ENCODE measurements at regions not wholly inside any gene's neighbourhood (a gene's known extent, or its start where the extent isn't known, plus 50 kb on each side); places are given as distances from the start of the nearest gene placed in this dataset.

DNA sequence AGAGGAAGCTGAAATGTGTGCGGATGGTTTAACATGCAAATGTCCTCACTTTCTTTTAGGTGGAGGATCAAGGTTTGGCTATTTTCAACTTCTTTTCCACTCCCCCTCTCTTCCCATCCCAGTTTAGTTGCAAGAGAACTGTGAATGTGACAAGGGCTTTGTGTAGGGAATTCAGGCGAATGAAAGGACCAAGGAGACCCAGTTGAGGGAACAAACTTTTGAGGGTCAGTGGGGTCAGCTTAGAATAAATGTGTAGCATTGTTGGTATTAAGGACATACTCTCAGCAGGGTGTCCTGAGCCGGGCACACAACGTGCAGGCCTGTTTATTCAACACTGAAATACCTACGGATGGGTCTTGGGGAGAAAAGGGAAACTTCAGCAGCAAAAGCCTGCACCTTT is 346.0 kb downstream of the PMP22 start:
- Histone ChIP-seq H3K4me1 (ENCODE audit: control insufficient read depth in 1 of 2, insufficient read depth in 2 of 2, low read length in 2 of 2) (no peaks in the 10 kb centered on the region), H3K27ac (ENCODE audit: low read depth, low read length) (no peak overlapping the region), H3K36me3 (ENCODE audit: control insufficient read depth in 1 of 2, insufficient read depth in 2 of 2, low read length in 2 of 2) (no peaks in the 10 kb centered on the region), H3K4me3 (ENCODE audit: low read depth in 1 of 2, low read length in 2 of 2) (no peak overlapping the region), H3K27me3 (ENCODE audit: control insufficient read depth in 1 of 2, insufficient read depth in 2 of 2, low read length in 2 of 2) (no peaks in the 10 kb centered on the region), H3K9me3 (ENCODE audit: control insufficient read depth in 1 of 2, low read length in 2 of 2) (peaks cover 0 to 3% of the 10 kb centered on the region in 2 donors), H3K9ac (ENCODE audit: low read depth in 1 of 2, low read length in 2 of 2) (no peak overlapping the region)

DNA sequence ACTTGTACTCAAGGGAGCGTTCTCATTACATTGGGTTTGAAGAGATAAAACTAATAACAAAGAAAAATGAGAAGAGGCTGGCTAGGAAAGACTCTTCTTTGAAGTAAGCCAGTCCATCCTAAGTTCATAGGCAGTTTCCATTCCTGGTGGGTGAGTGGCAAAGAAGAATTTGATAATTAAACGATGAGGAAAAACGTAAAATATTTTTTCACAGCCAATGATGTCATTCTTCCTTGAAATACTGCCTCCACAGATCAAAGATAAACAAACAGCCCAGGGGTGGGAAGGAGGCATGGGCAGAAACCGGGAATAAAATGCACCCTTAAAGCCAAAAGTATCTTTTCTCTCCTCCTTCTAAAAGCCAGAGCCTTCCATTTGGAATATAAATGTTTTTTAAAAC is 346.6 kb downstream of the PMP22 start:
- no peaks in the 10 kb centered on the region for H3K36me3 ChIP-seq (ENCODE audit: control insufficient read depth in 1 of 2, insufficient read depth in 2 of 2, low read length in 2 of 2)
- H3K9me3 ChIP-seq (ENCODE audit: control insufficient read depth in 1 of 2, low read length in 2 of 2), result peaks cover 0 to 3% of the 10 kb centered on the region in 2 donors
- H3K27me3 ChIP-seq (ENCODE audit: control insufficient read depth in 1 of 2, insufficient read depth in 2 of 2, low read length in 2 of 2), result no peaks in the 10 kb centered on the region
- no peak overlapping the region for H3K27ac ChIP-seq (ENCODE audit: low read depth, low read length)
- H3K4me1 ChIP-seq (ENCODE audit: control insufficient read depth in 1 of 2, insufficient read depth in 2 of 2, low read length in 2 of 2), result no peaks in the 10 kb centered on the region
- no peak overlapping the region for H3K4me3 ChIP-seq (ENCODE audit: low read depth in 1 of 2, low read length in 2 of 2)
- H3K9ac ChIP-seq (ENCODE audit: low read depth in 1 of 2, low read length in 2 of 2), result no peak overlapping the region

DNA sequence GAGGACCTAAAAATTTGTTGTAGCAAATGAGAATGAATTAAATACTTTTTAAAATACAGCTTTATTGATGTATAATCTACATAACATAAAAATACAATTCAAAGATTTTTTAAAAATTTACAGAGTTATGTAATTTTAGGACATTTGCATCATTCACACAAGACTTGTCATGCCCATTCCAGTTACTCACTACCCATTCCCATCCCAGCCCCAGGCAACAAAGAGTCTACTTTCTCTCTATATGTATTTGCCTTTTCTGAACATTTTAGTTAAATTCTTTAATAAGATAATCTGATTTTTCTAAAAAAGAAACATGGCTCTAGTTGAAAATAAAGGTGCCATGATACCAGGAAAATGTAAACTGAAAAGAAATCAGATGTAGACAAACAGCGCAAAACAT is 354.2 kb downstream of the PMP22 start:
- no peaks in the 10 kb centered on the region for H3K9me3 ChIP-seq (ENCODE audit: control insufficient read depth in 1 of 2, low read length in 2 of 2)
- no peaks in the 10 kb centered on the region for H3K36me3 ChIP-seq (ENCODE audit: control insufficient read depth in 1 of 2, insufficient read depth in 2 of 2, low read length in 2 of 2)
- H3K9ac ChIP-seq (ENCODE audit: low read depth in 1 of 2, low read length in 2 of 2), result no peak overlapping the region
- no peak overlapping the region for H3K4me3 ChIP-seq (ENCODE audit: low read depth in 1 of 2, low read length in 2 of 2)
- H3K27ac ChIP-seq (ENCODE audit: low read depth, low read length), result no peak overlapping the region
- no peaks in the 10 kb centered on the region for H3K4me1 ChIP-seq (ENCODE audit: control insufficient read depth in 1 of 2, insufficient read depth in 2 of 2, low read length in 2 of 2)
- no peaks in the 10 kb centered on the region for H3K27me3 ChIP-seq (ENCODE audit: control insufficient read depth in 1 of 2, insufficient read depth in 2 of 2, low read length in 2 of 2)

DNA sequence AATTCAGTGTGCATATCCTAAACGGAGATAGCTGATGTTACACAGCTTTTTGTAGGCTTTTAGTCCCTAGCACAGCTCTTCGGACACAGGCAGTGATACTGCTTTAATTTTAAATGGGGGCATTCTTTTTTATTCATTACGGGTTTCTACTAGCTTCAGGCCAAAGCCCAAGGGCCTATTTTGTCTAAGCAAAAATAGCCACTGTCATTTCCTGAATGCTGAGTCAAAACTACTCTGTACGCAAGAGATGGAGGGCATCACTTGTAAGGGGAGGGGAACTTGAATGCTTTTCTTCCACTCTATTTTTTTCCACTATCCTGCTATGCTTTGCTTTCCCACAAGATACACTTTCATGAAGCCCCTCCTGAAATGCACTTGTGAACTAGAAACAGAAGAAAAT is 360.7 kb downstream of the PMP22 start:
- no peaks in the 10 kb centered on the region for H3K4me1 ChIP-seq (ENCODE audit: control insufficient read depth in 1 of 2, insufficient read depth in 2 of 2, low read length in 2 of 2)
- H3K27me3 ChIP-seq (ENCODE audit: control insufficient read depth in 1 of 2, insufficient read depth in 2 of 2, low read length in 2 of 2), result no peaks in the 10 kb centered on the region
- no peaks in the 10 kb centered on the region for H3K36me3 ChIP-seq (ENCODE audit: control insufficient read depth in 1 of 2, insufficient read depth in 2 of 2, low read length in 2 of 2)
- no peak overlapping the region for H3K4me3 ChIP-seq (ENCODE audit: low read depth in 1 of 2, low read length in 2 of 2)
- H3K27ac ChIP-seq (ENCODE audit: low read depth, low read length), result no peak overlapping the region
- no peak overlapping the region for H3K9ac ChIP-seq (ENCODE audit: low read depth in 1 of 2, low read length in 2 of 2)
- H3K9me3 ChIP-seq (ENCODE audit: control insufficient read depth in 1 of 2, low read length in 2 of 2), result no peaks in the 10 kb centered on the region

DNA sequence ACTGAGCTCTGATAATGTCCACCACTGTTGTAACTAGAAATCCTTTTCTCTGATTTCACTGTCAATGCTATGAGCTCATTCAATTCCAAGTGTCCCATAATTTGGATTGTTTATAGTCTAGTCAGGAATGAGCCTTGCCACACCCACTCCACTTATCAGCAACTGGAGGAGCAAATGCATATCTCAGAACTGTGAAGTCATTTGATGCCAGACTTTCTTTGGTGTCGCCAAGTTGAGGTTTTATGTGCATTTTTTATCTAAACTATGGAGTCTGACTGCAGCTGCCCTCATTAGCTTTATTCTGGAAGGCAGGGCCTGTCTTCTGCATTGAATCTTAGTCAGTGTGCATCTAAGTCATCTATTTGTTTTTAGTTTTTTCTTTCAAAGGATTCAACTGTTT is 361.3 kb downstream of the PMP22 start:
- no peak overlapping the region for H3K4me3 ChIP-seq (ENCODE audit: low read depth in 1 of 2, low read length in 2 of 2)
- no peaks in the 10 kb centered on the region for H3K9me3 ChIP-seq (ENCODE audit: control insufficient read depth in 1 of 2, low read length in 2 of 2)
- H3K27ac ChIP-seq (ENCODE audit: low read depth, low read length), result no peak overlapping the region
- H3K9ac ChIP-seq (ENCODE audit: low read depth in 1 of 2, low read length in 2 of 2), result no peak overlapping the region
- no peaks in the 10 kb centered on the region for H3K36me3 ChIP-seq (ENCODE audit: control insufficient read depth in 1 of 2, insufficient read depth in 2 of 2, low read length in 2 of 2)
- H3K27me3 ChIP-seq (ENCODE audit: control insufficient read depth in 1 of 2, insufficient read depth in 2 of 2, low read length in 2 of 2), result no peaks in the 10 kb centered on the region
- H3K4me1 ChIP-seq (ENCODE audit: control insufficient read depth in 1 of 2, insufficient read depth in 2 of 2, low read length in 2 of 2), result no peaks in the 10 kb centered on the region

DNA sequence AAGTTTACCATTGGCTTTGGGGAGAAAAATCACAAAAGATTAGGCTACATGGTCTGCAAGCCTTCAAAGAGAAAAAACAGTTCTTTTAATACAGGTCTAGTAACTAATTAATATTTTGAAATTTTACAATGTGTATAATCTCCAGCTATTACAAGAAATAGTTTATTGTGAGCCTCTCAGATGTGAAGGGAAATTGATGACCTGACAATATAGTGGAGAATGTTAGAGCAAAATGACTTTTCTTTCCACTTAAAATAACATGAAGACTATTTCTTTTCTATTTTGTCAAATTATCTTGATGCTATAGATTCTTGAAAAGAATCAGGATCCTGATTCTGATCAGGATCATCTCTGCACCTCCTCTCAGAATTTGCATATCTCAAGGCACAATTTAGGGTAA is 362.3 kb downstream of the PMP22 start:
- Histone ChIP-seq H3K9me3 (ENCODE audit: control insufficient read depth in 1 of 2, low read length in 2 of 2) (no peaks in the 10 kb centered on the region), H3K27ac (ENCODE audit: low read depth, low read length) (no peak overlapping the region), H3K4me3 (ENCODE audit: low read depth in 1 of 2, low read length in 2 of 2) (no peak overlapping the region), H3K9ac (ENCODE audit: low read depth in 1 of 2, low read length in 2 of 2) (no peak overlapping the region), H3K36me3 (ENCODE audit: control insufficient read depth in 1 of 2, insufficient read depth in 2 of 2, low read length in 2 of 2) (no peaks in the 10 kb centered on the region), H3K4me1 (ENCODE audit: control insufficient read depth in 1 of 2, insufficient read depth in 2 of 2, low read length in 2 of 2) (no peaks in the 10 kb centered on the region), H3K27me3 (ENCODE audit: control insufficient read depth in 1 of 2, insufficient read depth in 2 of 2, low read length in 2 of 2) (no peaks in the 10 kb centered on the region)

DNA sequence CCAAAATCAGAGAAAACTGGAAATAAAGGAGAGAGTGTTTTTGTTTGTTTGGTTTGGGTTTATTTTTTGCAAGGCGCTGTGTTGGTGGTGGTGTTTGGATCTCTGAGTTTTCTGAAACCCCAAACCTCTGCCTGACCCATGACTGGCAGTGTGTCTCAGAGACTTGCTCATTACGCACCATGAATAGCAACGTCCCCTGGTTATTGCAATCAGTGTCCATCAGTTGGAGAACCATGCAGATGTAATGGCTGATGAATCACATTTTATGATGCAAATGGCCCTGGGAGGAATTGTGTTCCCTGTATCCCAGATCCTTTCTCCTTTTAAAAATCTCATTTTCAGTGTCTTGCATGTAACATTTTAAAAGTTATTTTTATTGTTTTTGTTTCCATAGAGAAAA is 362.8 kb downstream of the PMP22 start:
- H3K9me3 ChIP-seq (ENCODE audit: control insufficient read depth in 1 of 2, low read length in 2 of 2), result no peaks in the 10 kb centered on the region
- no peaks in the 10 kb centered on the region for H3K36me3 ChIP-seq (ENCODE audit: control insufficient read depth in 1 of 2, insufficient read depth in 2 of 2, low read length in 2 of 2)
- no peak overlapping the region for H3K9ac ChIP-seq (ENCODE audit: low read depth in 1 of 2, low read length in 2 of 2)
- H3K4me1 ChIP-seq (ENCODE audit: control insufficient read depth in 1 of 2, insufficient read depth in 2 of 2, low read length in 2 of 2), result no peaks in the 10 kb centered on the region
- H3K4me3 ChIP-seq (ENCODE audit: low read depth in 1 of 2, low read length in 2 of 2), result no peak overlapping the region
- H3K27ac ChIP-seq (ENCODE audit: low read depth, low read length), result no peak overlapping the region
- H3K27me3 ChIP-seq (ENCODE audit: control insufficient read depth in 1 of 2, insufficient read depth in 2 of 2, low read length in 2 of 2), result no peaks in the 10 kb centered on the region

DNA sequence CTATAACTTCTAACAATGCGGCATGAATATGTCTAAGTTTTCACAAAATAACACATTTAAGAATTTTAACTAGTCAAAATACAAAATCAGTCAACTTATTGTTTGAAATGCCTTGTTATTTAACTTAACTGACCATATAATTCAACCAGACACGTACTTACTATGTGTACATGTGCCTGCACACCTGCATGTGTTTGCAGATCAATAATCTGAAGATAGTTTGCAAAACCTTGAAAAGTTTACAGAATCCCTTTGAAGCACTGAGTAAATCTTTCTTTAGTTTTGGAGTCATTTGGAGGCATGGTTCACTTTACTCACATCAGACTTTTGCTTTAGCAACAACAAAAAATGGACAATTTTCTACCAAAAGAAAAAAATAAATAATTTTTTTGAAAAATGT is 363.8 kb downstream of the PMP22 start:
- no peaks in the 10 kb centered on the region for H3K36me3 ChIP-seq (ENCODE audit: control insufficient read depth in 1 of 2, insufficient read depth in 2 of 2, low read length in 2 of 2)
- H3K27me3 ChIP-seq (ENCODE audit: control insufficient read depth in 1 of 2, insufficient read depth in 2 of 2, low read length in 2 of 2), result no peaks in the 10 kb centered on the region
- no peaks in the 10 kb centered on the region for H3K4me1 ChIP-seq (ENCODE audit: control insufficient read depth in 1 of 2, insufficient read depth in 2 of 2, low read length in 2 of 2)
- H3K4me3 ChIP-seq (ENCODE audit: low read depth in 1 of 2, low read length in 2 of 2), result no peak overlapping the region
- no peak overlapping the region for H3K9ac ChIP-seq (ENCODE audit: low read depth in 1 of 2, low read length in 2 of 2)
- no peak overlapping the region for H3K27ac ChIP-seq (ENCODE audit: low read depth, low read length)
- H3K9me3 ChIP-seq (ENCODE audit: control insufficient read depth in 1 of 2, low read length in 2 of 2), result no peaks in the 10 kb centered on the region

DNA sequence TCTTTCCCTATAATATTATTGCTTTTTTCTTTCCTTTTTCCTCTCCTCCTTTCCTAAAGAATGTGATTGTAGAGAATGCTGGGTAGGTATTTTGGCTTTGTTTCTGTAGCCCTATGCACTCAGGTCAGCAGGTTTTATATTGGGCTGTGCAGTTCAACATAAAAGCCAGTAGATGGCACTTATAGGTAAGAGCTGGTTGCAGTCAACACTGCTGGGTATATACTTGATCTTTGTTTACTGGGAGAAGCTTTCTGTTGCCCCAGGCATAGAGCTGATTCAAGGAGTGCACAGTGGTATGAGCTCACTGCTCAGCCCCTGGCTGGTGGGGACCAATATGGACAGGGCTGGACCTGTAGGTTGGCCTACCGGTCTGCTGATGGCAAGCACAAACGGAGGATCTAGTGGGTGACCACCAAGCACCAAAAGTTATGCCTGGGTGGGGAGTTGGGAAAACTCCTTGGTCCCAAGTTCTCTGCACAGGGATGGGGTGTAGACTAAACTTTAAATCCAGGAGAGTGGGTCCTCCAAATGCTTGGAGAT is 378.9 kb downstream of the PMP22 start:
- H3K9ac ChIP-seq (ENCODE audit: low read depth in 1 of 2, low read length in 2 of 2), result no peak overlapping the region
- H3K4me1 ChIP-seq (ENCODE audit: control insufficient read depth in 1 of 2, insufficient read depth in 2 of 2, low read length in 2 of 2), result no peaks in the 10 kb centered on the region
- no peaks in the 10 kb centered on the region for H3K36me3 ChIP-seq (ENCODE audit: control insufficient read depth in 1 of 2, insufficient read depth in 2 of 2, low read length in 2 of 2)
- H3K9me3 ChIP-seq (ENCODE audit: control insufficient read depth in 1 of 2, low read length in 2 of 2), result peaks cover 15 to 17% of the 10 kb centered on the region in 2 donors
- no peak overlapping the region for H3K4me3 ChIP-seq (ENCODE audit: low read depth in 1 of 2, low read length in 2 of 2)
- H3K27ac ChIP-seq (ENCODE audit: low read depth, low read length), result no peak overlapping the region
- H3K27me3 ChIP-seq (ENCODE audit: control insufficient read depth in 1 of 2, insufficient read depth in 2 of 2, low read length in 2 of 2), result no peaks in the 10 kb centered on the region

DNA sequence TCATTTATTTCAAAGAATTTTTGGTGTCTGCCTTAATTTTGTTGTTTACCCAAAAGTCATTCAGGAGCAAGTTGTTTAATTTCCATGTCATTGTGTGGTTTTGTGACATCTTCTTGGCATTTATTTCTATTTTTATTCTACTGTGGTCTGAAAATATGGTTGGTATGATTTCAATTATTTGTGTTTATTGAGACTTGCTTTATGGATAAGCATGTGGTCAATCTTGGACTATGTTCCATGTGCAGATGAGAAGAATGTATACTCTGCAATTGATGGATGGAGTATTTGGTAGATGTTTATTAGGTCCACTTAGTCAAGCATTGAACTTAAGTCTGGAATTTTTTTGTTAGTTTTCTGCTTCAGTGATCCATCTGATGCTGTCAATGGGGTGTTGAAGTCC is 383.0 kb downstream of the PMP22 start:
- no peaks in the 10 kb centered on the region for H3K4me1 ChIP-seq (ENCODE audit: control insufficient read depth in 1 of 2, insufficient read depth in 2 of 2, low read length in 2 of 2)
- no peaks in the 10 kb centered on the region for H3K36me3 ChIP-seq (ENCODE audit: control insufficient read depth in 1 of 2, insufficient read depth in 2 of 2, low read length in 2 of 2)
- H3K4me3 ChIP-seq (ENCODE audit: low read depth in 1 of 2, low read length in 2 of 2), result no peak overlapping the region
- H3K27me3 ChIP-seq (ENCODE audit: control insufficient read depth in 1 of 2, insufficient read depth in 2 of 2, low read length in 2 of 2), result no peaks in the 10 kb centered on the region
- peaks cover 11 to 12% of the 10 kb centered on the region in 2 donors for H3K9me3 ChIP-seq (ENCODE audit: control insufficient read depth in 1 of 2, low read length in 2 of 2)
- no peak overlapping the region for H3K27ac ChIP-seq (ENCODE audit: low read depth, low read length)
- no peak overlapping the region for H3K9ac ChIP-seq (ENCODE audit: low read depth in 1 of 2, low read length in 2 of 2)
